A673 (cell line): ENCODE measurements at regions not wholly inside any gene's neighbourhood (a gene's known extent, or its start where the extent isn't known, plus 50 kb on each side); places are given as distances from the start of the nearest gene placed in this dataset.

Source experiments
- BruUV-seq: library from RNA; stranded (reverse); fragments of 400-500 nt; replicated peaks from 2 replicates; lab custom pipeline; 2021; lab: Mats Ljungman, UMichigan
- CTCF ChIA-PET: fragments of 300-600 bp; sonication (Branson Sonifier 250); formaldehyde crosslinking; loops from one replicate; lab custom pipeline; 2022; ENCODE audit warnings: antibody characterized with exemption; lab: Charles Lee
- POLR2A ChIA-PET: fragments of 300-600 bp; sonication (Branson Sonifier 250); formaldehyde crosslinking; loops from one replicate; lab custom pipeline; 2022; ENCODE audit warnings: antibody characterized with exemption; ENCODE audit not compliant: low non-redundant PET; lab: Charles Lee
- DNase-seq: peaks from one replicate; pipeline ENCODE4 v3.0.0-alpha.2; 2015; ENCODE audit warnings: low spot score
- H3K27ac ChIP-seq: fragments of 200-600 bp; sonication (generic); 2 replicates; pipeline ENCODE4 v1.5.1; 2016; ENCODE audit warnings: mixed run types, low read depth, mild to moderate bottlenecking, mixed read lengths, antibody characterized with exemption, low read length; ENCODE audit not compliant: poor library complexity, severe bottlenecking
- H3K27me3 ChIP-seq: fragments of 200-600 bp; sonication (generic); replicated peaks from 2 replicates; pipeline ENCODE4 v1.6.1; 2017; ENCODE audit warnings: mixed run types, low read depth, mild to moderate bottlenecking, mixed read lengths, antibody characterized with exemption, low read length; ENCODE audit not compliant: insufficient read depth, poor library complexity
- H3K36me3 ChIP-seq: fragments of 200-600 bp; sonication (generic); 2 replicates; pipeline ENCODE4 v1.6.1; 2016; ENCODE audit warnings: mixed run types, mild to moderate bottlenecking, mixed read lengths, antibody characterized with exemption, low read length; ENCODE audit not compliant: insufficient read depth, poor library complexity, severe bottlenecking
- H3K4me1 ChIP-seq: fragments of 200-600 bp; sonication (generic); 2 replicates; pipeline ENCODE4 v1.6.1; 2017; ENCODE audit warnings: mixed run types, mild to moderate bottlenecking, mixed read lengths, antibody characterized with exemption, low read length; ENCODE audit not compliant: insufficient read depth, poor library complexity, severe bottlenecking
- H3K4me3 ChIP-seq: fragments of 200-600 bp; sonication (generic); 2 replicates; pipeline ENCODE4 v1.5.1; 2016; ENCODE audit warnings: low read depth, mixed run types, mild to moderate bottlenecking, mixed read lengths, low read length; ENCODE audit not compliant: poor library complexity, severe bottlenecking
- H3K9me3 ChIP-seq: fragments of 200-600 bp; sonication (generic); 2 replicates; pipeline ENCODE4 v1.6.1; 2016; ENCODE audit warnings: mixed run types, low read depth, mild to moderate bottlenecking, mixed read lengths, antibody characterized with exemption, low read length; ENCODE audit not compliant: poor library complexity, severe bottlenecking
- EZH2 ChIP-seq: fragments of 200-600 bp; sonication (generic); IDR thresholded peaks from 2 replicates; pipeline ENCODE4 v1.6.1; 2017; ENCODE audit warnings: borderline replicate concordance, low read depth, mild to moderate bottlenecking, mixed read lengths, antibody characterized with exemption, low read length; ENCODE audit not compliant: poor library complexity, severe bottlenecking
- intact Hi-C: fragments of 100-400 bp; cut with micrococcal nuclease; formaldehyde crosslinking; loops from one replicate; pipeline ENCODE4 v1.10.0; 2022; ENCODE audit not compliant: unreplicated experiment
- TF ChIP-seq, protein P1 (sequence below): fragments of 300-800, 200-600 bp; sonication (generic); conservative IDR thresholded peaks from 2 replicates; pipeline ENCODE4 v1.5.1; 2017; ENCODE audit warnings: low read depth, mild to moderate bottlenecking, antibody characterized with exemption, low read length, moderate library complexity, mixed read lengths

DNA sequence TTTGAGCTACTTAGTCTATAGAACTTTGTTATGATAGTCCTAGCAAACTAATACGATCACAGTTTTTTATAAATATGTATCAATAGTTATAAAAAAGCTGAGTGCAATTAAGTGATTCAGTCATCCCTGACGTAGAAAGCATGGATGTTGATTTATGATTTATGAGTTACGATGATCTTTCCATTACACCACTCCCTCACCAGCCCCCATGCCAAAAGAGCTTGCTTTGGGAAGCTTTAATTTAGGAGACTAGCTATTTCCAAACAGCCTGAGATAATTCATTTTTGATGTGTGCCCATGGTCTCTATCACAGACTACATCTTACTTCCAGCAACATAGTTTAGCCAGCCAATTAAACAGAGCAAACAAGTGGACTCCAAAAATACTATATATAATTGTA is 256.8 kb downstream of the GABRG2 start:
- Histone ChIP-seq H3K9me3 (no peaks in the 10 kb centered on the region), H3K36me3 (no peaks in the 10 kb centered on the region), H3K4me1 (peaks cover 38% of the 10 kb centered on the region), H3K27me3 (no peaks in the 10 kb centered on the region), H3K4me3 (no peak overlapping the region), H3K27ac (peak overlapping the region; percentile 49)
- POLR2A ChIA-PET: no interaction called here
- CTCF ChIA-PET: no interaction called here
- no TSS peak for BruUV-seq
- no peak for TF ChIP-seq EZH2
- TF ChIP-seq, protein P1, sequence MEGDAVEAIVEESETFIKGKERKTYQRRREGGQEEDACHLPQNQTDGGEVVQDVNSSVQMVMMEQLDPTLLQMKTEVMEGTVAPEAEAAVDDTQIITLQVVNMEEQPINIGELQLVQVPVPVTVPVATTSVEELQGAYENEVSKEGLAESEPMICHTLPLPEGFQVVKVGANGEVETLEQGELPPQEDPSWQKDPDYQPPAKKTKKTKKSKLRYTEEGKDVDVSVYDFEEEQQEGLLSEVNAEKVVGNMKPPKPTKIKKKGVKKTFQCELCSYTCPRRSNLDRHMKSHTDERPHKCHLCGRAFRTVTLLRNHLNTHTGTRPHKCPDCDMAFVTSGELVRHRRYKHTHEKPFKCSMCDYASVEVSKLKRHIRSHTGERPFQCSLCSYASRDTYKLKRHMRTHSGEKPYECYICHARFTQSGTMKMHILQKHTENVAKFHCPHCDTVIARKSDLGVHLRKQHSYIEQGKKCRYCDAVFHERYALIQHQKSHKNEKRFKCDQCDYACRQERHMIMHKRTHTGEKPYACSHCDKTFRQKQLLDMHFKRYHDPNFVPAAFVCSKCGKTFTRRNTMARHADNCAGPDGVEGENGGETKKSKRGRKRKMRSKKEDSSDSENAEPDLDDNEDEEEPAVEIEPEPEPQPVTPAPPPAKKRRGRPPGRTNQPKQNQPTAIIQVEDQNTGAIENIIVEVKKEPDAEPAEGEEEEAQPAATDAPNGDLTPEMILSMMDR: no peak
- DNase-seq: peak; percentile 35
- intact Hi-C loops: no loop called here

GRCh38 chr5:162325143-162325727 is 257.7 kb downstream of the GABRG2 start:
- H3K9me3 ChIP-seq: no peaks in the 10 kb centered on the region

GRCh38 chr5:162334944-162335343 is 267.4 kb downstream of the GABRG2 start:
- no peaks in the 10 kb centered on the region for H3K4me1 ChIP-seq
- H3K36me3 ChIP-seq: no peaks in the 10 kb centered on the region
- H3K27me3 ChIP-seq: no peaks in the 10 kb centered on the region
- no peak overlapping the region for H3K4me3 ChIP-seq
- no peak for DNase-seq
- intact Hi-C loops: no loop called here
- TF ChIP-seq EZH2: no peak
- TF ChIP-seq, protein P1: no peak
- ChIA-PET POLR2A (no interaction called here), CTCF (no interaction called here)
- no TSS peak for BruUV-seq
- no peak overlapping the region for H3K27ac ChIP-seq
- no peaks in the 10 kb centered on the region for H3K9me3 ChIP-seq

More at GRCh38 chr5:162325143-162325727, 257.7 kb downstream of the GABRG2 start:
- CTCF ChIA-PET: no interaction called here
- Histone ChIP-seq H3K4me1 (peaks cover 38% of the 10 kb centered on the region), H3K27ac (no peak overlapping the region), H3K4me3 (no peak overlapping the region), H3K27me3 (no peaks in the 10 kb centered on the region), H3K36me3 (no peaks in the 10 kb centered on the region)
- POLR2A ChIA-PET: no interaction called here
- no TSS peak for BruUV-seq
- no peak for DNase-seq
- intact Hi-C loops: no loop called here
- TF ChIP-seq, protein P1: no peak
- no peak for TF ChIP-seq EZH2
